Nephron progenitor cell (in vitro differentiated cells): ENCODE measurements at regions not wholly inside any gene's neighbourhood (a gene's known extent, or its start where the extent isn't known, plus 50 kb on each side); places are given as distances from the start of the nearest gene placed in this dataset.

ENCODE experiments used
- DNase-seq: peaks from one replicate; pipeline ENCODE4 v3.0.0; 2021
- H3K27ac Mint-ChIP-seq: 2 replicates; pipeline ENCODE4 v1.8.0; 2021; ENCODE audit warnings: mild to moderate bottlenecking, moderate library complexity, mixed read lengths
- H3K27me3 Mint-ChIP-seq: 2 replicates; pipeline ENCODE4 v1.8.0; 2021; ENCODE audit warnings: mild to moderate bottlenecking, low read depth, mixed read lengths; ENCODE audit not compliant: poor library complexity
- H3K36me3 Mint-ChIP-seq: 2 replicates; pipeline ENCODE4 v1.8.0; 2021; ENCODE audit warnings: low read depth, mixed read lengths
- H3K4me1 Mint-ChIP-seq: 2 replicates; pipeline ENCODE4 v1.8.0; 2021; ENCODE audit warnings: mixed read lengths
- H3K4me3 Mint-ChIP-seq: 2 replicates; pipeline ENCODE4 v1.8.0; 2021; ENCODE audit warnings: mild to moderate bottlenecking, moderate library complexity, mixed read lengths
- H3K9me3 Mint-ChIP-seq: 2 replicates; pipeline ENCODE4 v1.8.0; 2021; ENCODE audit warnings: mild to moderate bottlenecking, moderate library complexity, mixed read lengths
- CTCF ChIP-seq: fragments of 200-600 bp; sonication (generic); IDR thresholded peaks from 2 replicates; pipeline ENCODE4 v1.5.0; 2021; ENCODE audit warnings: antibody characterized with exemption

GRCh38 chr4:124483048-124483906, 229.3 kb downstream of the ANKRD50 start:
- peaks cover 10% of the 10 kb centered on the region for H3K4me1 Mint-ChIP-seq
- no peak for DNase-seq
- no peaks in the 10 kb centered on the region for H3K9me3 Mint-ChIP-seq
- peak overlapping the region; percentile 44 for H3K27ac Mint-ChIP-seq
- no peaks in the 10 kb centered on the region for H3K36me3 Mint-ChIP-seq
- TF ChIP-seq CTCF: no peak
- H3K4me3 Mint-ChIP-seq: no peak overlapping the region
- H3K27me3 Mint-ChIP-seq: peaks cover 3% of the 10 kb centered on the region

GRCh38 chr4:124484008-124484407, 228.5 kb downstream of the ANKRD50 start:
- no peak for DNase-seq
- H3K4me3 Mint-ChIP-seq: no peak overlapping the region
- no peaks in the 10 kb centered on the region for H3K9me3 Mint-ChIP-seq
- no peaks in the 10 kb centered on the region for H3K36me3 Mint-ChIP-seq
- TF ChIP-seq CTCF: no peak
- H3K4me1 Mint-ChIP-seq: peaks cover 10% of the 10 kb centered on the region
- no peak overlapping the region for H3K27ac Mint-ChIP-seq
- H3K27me3 Mint-ChIP-seq: peaks cover 3% of the 10 kb centered on the region

DNA sequence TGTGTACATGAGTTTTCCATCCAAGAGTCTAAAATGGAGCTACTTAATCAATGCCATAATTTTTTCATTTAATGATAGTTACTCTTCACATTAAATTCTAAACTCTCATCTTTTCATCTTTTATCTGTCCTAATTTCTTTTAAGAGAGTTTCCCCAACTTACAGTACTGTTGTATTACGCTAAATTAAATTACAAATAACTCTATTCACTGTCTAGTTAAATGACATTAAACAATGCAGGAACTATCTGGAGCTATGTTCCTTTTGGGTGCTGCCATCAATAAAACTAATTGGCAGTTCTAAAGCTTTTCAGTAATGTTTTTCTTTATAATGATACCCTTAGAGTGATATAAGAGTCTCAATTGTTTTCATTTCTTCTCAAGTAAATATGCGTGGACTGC, 227.6 kb downstream of the ANKRD50 start:
- H3K36me3 Mint-ChIP-seq: no peaks in the 10 kb centered on the region
- no peaks in the 10 kb centered on the region for H3K9me3 Mint-ChIP-seq
- peaks cover 3% of the 10 kb centered on the region for H3K27me3 Mint-ChIP-seq
- no peak overlapping the region for H3K4me3 Mint-ChIP-seq
- H3K27ac Mint-ChIP-seq: no peak overlapping the region
- peaks cover 10% of the 10 kb centered on the region for H3K4me1 Mint-ChIP-seq
- TF ChIP-seq CTCF: no peak
- DNase-seq: no peak

DNA sequence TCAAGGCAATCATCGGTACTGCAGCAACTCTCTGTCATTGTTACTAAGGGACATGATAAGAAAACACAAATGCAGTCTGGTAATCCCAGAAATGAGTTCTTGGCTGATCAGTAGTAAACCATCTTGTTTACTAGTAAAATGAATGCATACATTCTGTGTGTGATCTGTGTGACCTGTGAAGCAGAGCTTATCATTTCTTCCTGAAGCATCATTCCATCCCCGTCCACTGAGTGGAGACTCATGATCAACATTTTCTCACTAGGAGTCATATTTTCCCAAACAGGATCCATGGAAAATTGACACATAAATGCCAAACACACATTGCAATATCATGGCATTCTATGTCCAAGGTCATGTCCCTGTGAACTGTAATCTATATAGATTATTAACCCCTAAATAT, 226.1 kb downstream of the ANKRD50 start:
- Mint-ChIP-seq H3K27ac (no peak overlapping the region), H3K36me3 (no peaks in the 10 kb centered on the region), H3K4me1 (peaks cover 10% of the 10 kb centered on the region), H3K27me3 (peaks cover 3% of the 10 kb centered on the region), H3K4me3 (no peak overlapping the region), H3K9me3 (no peaks in the 10 kb centered on the region)
- TF ChIP-seq CTCF: no peak
- no peak for DNase-seq

- Mint-ChIP-seq H3K4me3 (no peak overlapping the region), H3K36me3 (no peaks in the 10 kb centered on the region), H3K27me3 (peaks cover 3% of the 10 kb centered on the region), H3K27ac (no peak overlapping the region), H3K9me3 (no peaks in the 10 kb centered on the region), H3K4me1 (peaks cover 9% of the 10 kb centered on the region)
- TF ChIP-seq CTCF: no peak
- no peak for DNase-seq
Measured at GRCh38 chr4:124487651-124488050, 224.9 kb downstream of the ANKRD50 start.
